Large intestine (tissue), 3 donors: ENCODE measurements at regions not wholly inside any gene's neighbourhood (a gene's known extent, or its start where the extent isn't known, plus 50 kb on each side); places are given as distances from the start of the nearest gene placed in this dataset.
"Not testable (repeated sequence)": the region's sequence is repeated elsewhere in the genome, so short reads cannot be mapped to it uniquely, and the experiment has no call there.

Experiments
- DNase-seq, 2 donors: peaks; one replicate each; pipeline versions ENCODE4 v3.0.0 to v3.0.0-alpha.2; 2013
- H3K27ac ChIP-seq: one replicate; pipeline ENCODE4 v1.5.1; 2013; ENCODE audit warnings: low read length
- H3K27me3 ChIP-seq: 2 replicates; pipeline ENCODE4 v1.6.1; 2013; ENCODE audit warnings: low read length; ENCODE audit not compliant: control insufficient read depth, insufficient read depth
- H3K36me3 ChIP-seq: 2 replicates; pipeline ENCODE4 v1.6.1; 2013; ENCODE audit warnings: low read length; ENCODE audit not compliant: control insufficient read depth, insufficient read depth
- H3K4me1 ChIP-seq: one replicate; pipeline ENCODE4 v1.6.1; 2013; ENCODE audit warnings: low read length; ENCODE audit not compliant: control insufficient read depth, insufficient read depth
- H3K4me3 ChIP-seq: one replicate; pipeline ENCODE4 v1.5.1; 2013; ENCODE audit warnings: low read length
- H3K9me3 ChIP-seq: one replicate; pipeline ENCODE4 v1.6.1; 2013; ENCODE audit warnings: mild to moderate bottlenecking, low read depth, low read length, moderate library complexity; ENCODE audit not compliant: control insufficient read depth
- WGBS: methylation state at CpG from one replicate; pipeline ENCODE4 v1.1.5; 2013; ENCODE audit warnings: low lambda C conversion rate; ENCODE audit not compliant: insufficient coverage; 5-methylcytosine and 5-hydroxymethylcytosine counted together

DNA sequence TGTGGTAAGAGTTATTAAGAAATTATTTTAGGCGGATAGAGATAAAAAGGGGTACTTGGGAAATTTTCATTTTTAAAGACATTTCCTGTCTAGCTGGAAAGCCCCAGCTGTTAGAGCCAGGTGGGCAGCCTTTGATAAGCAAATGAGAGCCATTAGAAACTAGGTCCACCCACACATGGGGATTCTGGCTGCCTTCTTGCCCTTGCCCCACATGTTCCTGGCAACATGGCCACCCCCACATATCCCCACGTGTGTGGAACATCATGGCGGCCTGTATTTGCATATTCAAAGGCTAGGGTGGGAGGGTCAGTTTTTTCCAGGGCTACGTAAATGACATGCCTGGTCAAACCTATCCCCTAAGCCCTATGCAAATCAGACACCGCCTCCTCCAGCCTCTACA lies 1382.1 kb downstream of the AACS start:
- no peak for DNase-seq
- WGBS: 100% methylated on average over 1 of the region's 5 CpGs
- H3K4me1 ChIP-seq: no peaks in the 10 kb centered on the region
- H3K9me3 ChIP-seq: no peaks in the 10 kb centered on the region
- no peak overlapping the region for H3K27ac ChIP-seq
- H3K27me3 ChIP-seq: no peaks in the 10 kb centered on the region
- H3K4me3 ChIP-seq: no peak overlapping the region
- H3K36me3 ChIP-seq: no peaks in the 10 kb centered on the region

DNA sequence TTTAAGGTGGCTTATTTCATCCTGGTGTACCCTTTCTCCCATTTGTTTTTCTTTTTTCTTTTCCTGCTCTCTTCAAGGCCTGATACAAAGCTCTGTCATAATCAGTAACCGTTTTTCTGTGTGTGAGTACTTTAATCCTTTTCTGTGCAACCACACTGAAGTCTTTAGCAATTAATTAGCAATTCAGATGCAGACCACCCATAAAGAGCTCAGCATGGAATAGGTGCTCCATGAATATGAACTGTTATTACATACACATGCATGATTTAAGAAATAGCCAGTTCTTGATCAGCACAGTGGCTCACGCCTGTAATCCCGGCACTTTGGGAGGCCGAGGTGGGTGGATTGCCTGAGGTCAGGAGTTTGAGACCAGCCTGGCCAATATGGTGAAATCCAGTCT lies 1386.6 kb downstream of the AACS start:
- H3K27ac ChIP-seq: no peak overlapping the region
- no CpG with 5 or more reads among the region's 4 CpGs for WGBS
- no peak overlapping the region for H3K4me3 ChIP-seq
- no peaks in the 10 kb centered on the region for H3K36me3 ChIP-seq
- DNase-seq: no peak
- no peaks in the 10 kb centered on the region for H3K27me3 ChIP-seq
- no peaks in the 10 kb centered on the region for H3K9me3 ChIP-seq
- H3K4me1 ChIP-seq: no peaks in the 10 kb centered on the region

DNA sequence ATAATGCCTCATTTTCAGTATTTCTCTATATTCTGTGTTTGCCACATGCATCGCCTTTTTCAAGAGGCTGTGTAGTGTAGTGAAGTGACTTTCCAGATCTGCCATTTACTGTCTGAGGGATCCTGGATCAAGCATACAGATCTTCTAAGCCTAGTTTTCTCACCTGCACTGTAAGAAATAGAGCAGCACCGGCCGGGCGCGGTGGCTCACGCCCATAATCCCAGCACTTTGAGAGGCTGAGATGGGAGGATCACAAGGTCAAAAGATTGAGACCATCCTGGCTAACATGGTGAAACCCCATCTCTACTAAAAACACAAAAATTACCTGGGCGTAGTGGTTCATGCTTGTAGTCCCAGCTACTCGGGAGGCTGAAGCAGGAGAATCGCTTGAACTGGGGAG lies 1387.5 kb downstream of the AACS start:
- DNase-seq, H3K4me3 ChIP-seq, H3K4me1 ChIP-seq, H3K36me3 ChIP-seq, H3K27ac ChIP-seq, H3K27me3 ChIP-seq, H3K9me3 ChIP-seq: not testable (repeated sequence)
- WGBS: 100% methylated on average over 1 of the region's 9 CpGs

DNA sequence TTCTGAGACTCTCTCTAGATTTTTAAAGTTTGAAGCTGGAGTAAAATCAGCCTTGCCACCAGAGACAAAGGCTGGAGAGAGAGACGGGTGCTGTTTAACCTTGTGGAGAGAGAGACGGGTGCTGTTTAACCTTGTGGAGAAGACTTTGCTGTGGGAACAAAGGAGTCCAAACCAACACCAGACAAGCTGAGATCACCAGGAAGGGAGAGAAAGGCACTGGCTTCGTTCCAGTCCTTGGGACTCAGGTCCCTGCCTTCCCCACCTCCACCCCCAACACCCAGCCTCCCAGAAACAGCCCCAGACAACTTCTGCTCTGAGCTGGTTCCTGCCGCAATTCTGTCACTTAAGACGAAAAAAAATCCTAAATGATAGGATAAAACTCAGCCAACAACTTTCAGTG lies 1389.3 kb downstream of the AACS start:
- no peaks in the 10 kb centered on the region for H3K36me3 ChIP-seq
- no peaks in the 10 kb centered on the region for H3K9me3 ChIP-seq
- no peak overlapping the region for H3K27ac ChIP-seq
- no peak overlapping the region for H3K4me3 ChIP-seq
- no peak for DNase-seq
- no peaks in the 10 kb centered on the region for H3K27me3 ChIP-seq
- WGBS: 41% methylated on average over 2 of the region's 5 CpGs
- H3K4me1 ChIP-seq: no peaks in the 10 kb centered on the region

DNA sequence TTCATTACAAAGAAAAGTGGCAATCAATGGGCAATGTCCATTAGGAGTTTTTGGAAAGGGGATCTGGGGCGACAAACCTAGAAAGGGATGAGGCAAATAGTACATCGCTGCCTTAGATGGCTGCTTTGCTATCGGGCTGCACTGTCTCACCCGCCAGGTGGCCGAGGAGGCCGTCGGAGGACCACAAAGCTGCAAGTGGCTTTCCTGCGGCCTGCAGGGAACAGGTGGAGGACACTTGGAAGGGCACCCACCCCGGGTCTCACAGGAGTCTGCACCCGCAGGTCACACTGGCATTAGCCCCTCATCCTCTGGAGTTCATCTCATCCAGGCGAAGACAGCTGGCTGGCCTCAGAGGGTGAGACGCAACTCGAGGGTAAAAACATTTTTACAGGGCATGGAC lies 1392.5 kb downstream of the AACS start:
- no peak overlapping the region for H3K27ac ChIP-seq
- H3K36me3 ChIP-seq: no peaks in the 10 kb centered on the region
- no peak overlapping the region for H3K4me3 ChIP-seq
- H3K4me1 ChIP-seq: no peaks in the 10 kb centered on the region
- H3K27me3 ChIP-seq: no peaks in the 10 kb centered on the region
- WGBS: 80% methylated on average over 1 of the region's 13 CpGs
- H3K9me3 ChIP-seq: no peaks in the 10 kb centered on the region
- DNase-seq: no peak

DNA sequence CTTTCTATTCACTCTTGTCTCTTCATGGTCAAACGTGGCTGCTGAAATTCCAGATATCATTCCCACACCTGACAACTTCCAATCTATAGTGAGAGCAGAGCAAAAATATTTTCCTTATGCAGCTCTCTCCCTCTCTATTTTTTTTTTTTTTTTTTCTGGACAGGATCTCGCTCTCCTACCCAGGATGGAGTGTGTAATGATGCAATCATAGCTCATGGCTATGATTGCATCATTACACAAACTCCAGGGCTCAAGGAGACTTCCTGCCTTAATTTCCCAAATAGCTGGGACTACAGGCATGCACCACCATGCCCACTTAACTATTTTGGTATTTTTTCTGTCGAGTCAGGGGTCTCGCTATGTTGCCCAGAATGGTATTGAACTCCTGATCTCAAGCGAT lies 1398.9 kb downstream of the AACS start:
- Histone ChIP-seq H3K27ac (no peak overlapping the region), H3K4me3 (no peak overlapping the region), H3K9me3 (no peaks in the 10 kb centered on the region), H3K27me3 (no peaks in the 10 kb centered on the region), H3K4me1 (no peaks in the 10 kb centered on the region), H3K36me3 (no peaks in the 10 kb centered on the region)
- 100% methylated on average over 2 of the region's 5 CpGs for WGBS
- no peak for DNase-seq

DNA sequence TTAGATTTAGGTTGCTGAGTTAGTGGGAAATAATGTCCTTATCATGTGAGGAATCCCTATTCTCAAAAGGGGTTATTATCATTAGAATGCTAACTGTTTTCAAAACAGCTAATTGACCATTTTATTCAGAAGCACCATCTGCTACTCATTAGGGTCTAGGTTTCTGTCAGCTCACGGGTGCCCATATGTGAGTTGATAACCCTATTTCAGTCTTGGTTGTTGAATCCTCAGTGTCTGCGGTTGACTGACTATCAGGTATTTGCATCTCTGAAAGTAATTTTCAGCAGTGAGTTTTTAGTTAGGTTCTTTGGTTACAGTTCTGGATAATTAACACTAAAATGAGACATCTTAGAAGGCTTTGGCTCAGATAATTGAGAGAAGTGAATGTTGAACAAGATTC lies 1404.0 kb downstream of the AACS start:
- Histone ChIP-seq H3K4me1 (no peaks in the 10 kb centered on the region), H3K4me3 (no peak overlapping the region), H3K27me3 (no peaks in the 10 kb centered on the region), H3K9me3 (no peaks in the 10 kb centered on the region), H3K36me3 (no peaks in the 10 kb centered on the region), H3K27ac (no peak overlapping the region)
- no CpG with 5 or more reads among the region's 2 CpGs for WGBS
- DNase-seq: no peak

DNA sequence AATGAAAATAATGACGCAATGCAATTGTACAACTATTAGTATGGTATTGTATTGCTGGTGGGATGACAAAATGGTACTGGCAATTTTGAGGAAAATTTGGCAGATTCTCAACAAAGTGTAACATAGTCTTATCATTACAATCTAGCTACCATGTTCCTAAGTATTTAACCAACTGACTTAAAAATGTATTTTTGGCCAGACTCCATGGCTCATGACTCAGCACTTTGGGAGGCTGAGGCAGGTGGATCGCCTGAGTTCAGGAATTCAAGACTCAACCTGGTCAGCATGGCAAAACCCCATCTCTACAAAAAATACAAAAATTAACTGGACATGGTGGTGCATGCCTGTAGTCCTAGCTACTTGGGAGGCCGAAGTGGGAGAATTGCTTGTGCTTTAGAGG lies 1409.5 kb downstream of the AACS start:
- no peak overlapping the region for H3K4me3 ChIP-seq
- H3K9me3 ChIP-seq: peaks cover 5% of the 10 kb centered on the region
- H3K4me1 ChIP-seq: no peaks in the 10 kb centered on the region
- no peaks in the 10 kb centered on the region for H3K27me3 ChIP-seq
- whole genome bisulfite sequencing: no CpG with 5 or more reads among the region's 3 CpGs
- no peaks in the 10 kb centered on the region for H3K36me3 ChIP-seq
- H3K27ac ChIP-seq: no peak overlapping the region
- no peak for DNase-seq

DNA sequence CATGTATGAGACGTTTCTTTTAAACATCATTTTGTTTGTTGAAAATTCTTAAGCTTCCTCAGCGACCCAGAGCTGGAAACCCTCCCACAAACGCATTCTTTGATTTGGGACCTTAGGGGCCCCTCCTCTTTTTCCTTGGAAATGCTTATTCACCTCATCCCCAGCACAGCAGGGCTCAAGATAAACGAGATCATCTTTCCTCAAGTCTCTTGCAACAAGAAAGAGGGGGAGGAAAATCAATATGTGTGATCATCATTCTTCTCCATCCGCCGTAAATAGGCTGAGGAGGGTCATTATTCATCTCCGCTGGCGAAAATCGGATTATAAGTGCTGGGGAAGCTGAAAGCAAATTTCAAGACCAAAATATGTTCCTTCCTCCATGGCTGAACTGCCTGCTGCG lies 1415.2 kb downstream of the AACS start:
- no peak overlapping the region for H3K27ac ChIP-seq
- no peaks in the 10 kb centered on the region for H3K27me3 ChIP-seq
- H3K4me3 ChIP-seq: no peak overlapping the region
- H3K9me3 ChIP-seq: peaks cover 5% of the 10 kb centered on the region
- no peaks in the 10 kb centered on the region for H3K36me3 ChIP-seq
- no peak for DNase-seq
- WGBS: 20% methylated on average over 2 of the region's 10 CpGs
- no peaks in the 10 kb centered on the region for H3K4me1 ChIP-seq

DNA sequence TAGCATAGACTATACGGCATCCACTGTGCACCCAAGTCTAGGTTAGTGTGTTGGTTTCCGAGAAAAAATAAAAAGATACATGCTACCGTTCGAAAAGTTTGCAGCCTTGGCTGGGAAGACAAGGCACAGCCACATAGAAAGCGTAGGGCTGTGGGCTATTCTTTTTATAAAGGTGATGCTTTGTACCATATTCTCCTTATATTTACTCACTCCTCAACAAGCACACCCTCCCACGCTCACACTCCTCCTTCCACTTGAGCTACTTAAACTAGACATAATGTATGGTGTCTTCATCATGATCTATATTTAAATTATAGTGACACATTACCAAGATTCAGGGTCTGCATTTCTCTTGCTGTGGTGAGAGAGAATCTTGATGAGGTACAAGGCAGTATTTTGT lies 1416.5 kb downstream of the AACS start:
- Histone ChIP-seq H3K9me3 (no peaks in the 10 kb centered on the region), H3K27ac (no peak overlapping the region), H3K4me3 (no peak overlapping the region), H3K36me3 (no peaks in the 10 kb centered on the region), H3K27me3 (no peaks in the 10 kb centered on the region), H3K4me1 (no peaks in the 10 kb centered on the region)
- WGBS: 90% methylated on average over 2 of the region's 6 CpGs
- no peak for DNase-seq

DNA sequence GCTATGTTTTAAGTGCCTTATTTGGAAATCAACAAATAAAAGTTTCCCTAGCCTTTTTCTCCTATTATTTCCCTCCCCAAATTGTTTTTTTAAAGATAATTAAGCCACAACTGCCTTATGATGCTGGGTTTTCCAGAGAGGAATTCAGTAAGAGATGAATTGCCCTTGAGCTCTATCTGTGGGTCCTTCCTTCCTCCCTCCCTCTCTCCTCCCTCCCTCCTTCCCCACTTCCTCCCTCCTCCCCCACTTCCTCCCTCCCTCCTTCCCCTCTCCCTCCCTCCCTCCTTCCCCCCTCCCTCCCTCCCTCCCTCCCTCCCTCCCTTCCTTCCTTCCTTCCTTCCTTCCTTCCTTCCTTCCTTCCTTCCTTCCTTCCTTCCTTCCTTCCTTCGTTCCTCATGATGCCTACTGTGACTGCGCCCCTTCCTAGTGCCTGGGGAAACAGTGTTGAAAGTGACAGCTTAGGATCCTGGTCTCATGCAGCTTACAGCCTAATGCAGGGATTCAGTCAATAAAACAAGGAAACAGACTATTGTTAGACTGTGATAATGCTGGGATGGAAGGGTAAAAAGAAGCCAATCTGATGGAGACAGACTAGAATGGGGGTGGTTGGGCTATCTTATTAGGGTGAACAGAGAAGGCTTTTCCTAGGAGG lies 1417.1 kb downstream of the AACS start:
- DNase-seq: no peak
- H3K27ac ChIP-seq: no peak overlapping the region
- no peaks in the 10 kb centered on the region for H3K9me3 ChIP-seq
- no peaks in the 10 kb centered on the region for H3K4me1 ChIP-seq
- H3K36me3 ChIP-seq: no peaks in the 10 kb centered on the region
- no peaks in the 10 kb centered on the region for H3K27me3 ChIP-seq
- WGBS: no CpG with 5 or more reads among the region's 2 CpGs
- H3K4me3 ChIP-seq: no peak overlapping the region
